SK-N-SH (cell line): ENCODE measurements at regions not wholly inside any gene's neighbourhood (a gene's known extent, or its start where the extent isn't known, plus 50 kb on each side); places are given as distances from the start of the nearest gene placed in this dataset.
A peak's percentile ranks its signal among the peaks of the same experiment; 100 is the strongest.

ENCODE experiments used
- EZH2phosphoT487 ChIP-seq: fragments of 200-600 bp; sonication (generic); IDR thresholded peaks from 2 replicates; pipeline ENCODE4 v1.6.1; 2017; ENCODE audit warnings: low read depth, mixed run types, mild to moderate bottlenecking, antibody characterized with exemption, moderate library complexity, borderline replicate concordance
- FOXM1 ChIP-seq: IDR thresholded peaks from 2 replicates; pipeline ENCODE4 v1.4.0; 2012; ENCODE audit warnings: low read depth, mild to moderate bottlenecking
- MAX ChIP-seq: IDR thresholded peaks from 2 replicates; pipeline ENCODE4 v1.4.0; 2012; ENCODE audit warnings: low read depth
- NFIC ChIP-seq: IDR thresholded peaks from 2 replicates; pipeline ENCODE4 v1.4.0; 2012; ENCODE audit warnings: borderline replicate concordance
- NRF1 ChIP-seq: IDR thresholded peaks from 2 replicates; pipeline ENCODE4 v1.6.1; 2012; ENCODE audit warnings: low read depth, mild to moderate bottlenecking, low read length
- POLR2AphosphoS5 ChIP-seq: IDR thresholded peaks from 2 replicates; pipeline ENCODE4 v1.6.1; 2012; ENCODE audit warnings: low read depth, low read length
- RAD21 ChIP-seq: IDR thresholded peaks from 2 replicates; pipeline ENCODE4 v1.6.1; 2012; ENCODE audit warnings: mild to moderate bottlenecking, low read length
- RFX5 ChIP-seq: IDR thresholded peaks from 2 replicates; pipeline ENCODE4 v1.6.1; 2012; ENCODE audit warnings: mild to moderate bottlenecking, improper control_type of control experiment, low read length
- TF ChIP-seq, protein P1 (sequence below): fragments of 200-600 bp; sonication (generic); IDR thresholded peaks from 2 replicates; pipeline ENCODE4 v1.6.1; 2017; ENCODE audit warnings: antibody characterized with exemption, mild to moderate bottlenecking, moderate library complexity
- TF ChIP-seq, protein P2 (sequence below): IDR thresholded peaks from 2 replicates; pipeline ENCODE4 v1.4.0; 2012; ENCODE audit warnings: low read depth, borderline replicate concordance
- TF ChIP-seq, protein P3 (sequence below): fragments of 150-350 bp; IDR thresholded peaks from 2 replicates; pipeline ENCODE4 v1.6.1; 2017; ENCODE audit warnings: antibody characterized with exemption, low read length, low read depth, borderline replicate concordance
- TF ChIP-seq, protein P4 (sequence below): IDR thresholded peaks from 2 replicates; pipeline ENCODE4 v1.4.0; 2012; ENCODE audit warnings: low read depth, borderline replicate concordance

DNA sequence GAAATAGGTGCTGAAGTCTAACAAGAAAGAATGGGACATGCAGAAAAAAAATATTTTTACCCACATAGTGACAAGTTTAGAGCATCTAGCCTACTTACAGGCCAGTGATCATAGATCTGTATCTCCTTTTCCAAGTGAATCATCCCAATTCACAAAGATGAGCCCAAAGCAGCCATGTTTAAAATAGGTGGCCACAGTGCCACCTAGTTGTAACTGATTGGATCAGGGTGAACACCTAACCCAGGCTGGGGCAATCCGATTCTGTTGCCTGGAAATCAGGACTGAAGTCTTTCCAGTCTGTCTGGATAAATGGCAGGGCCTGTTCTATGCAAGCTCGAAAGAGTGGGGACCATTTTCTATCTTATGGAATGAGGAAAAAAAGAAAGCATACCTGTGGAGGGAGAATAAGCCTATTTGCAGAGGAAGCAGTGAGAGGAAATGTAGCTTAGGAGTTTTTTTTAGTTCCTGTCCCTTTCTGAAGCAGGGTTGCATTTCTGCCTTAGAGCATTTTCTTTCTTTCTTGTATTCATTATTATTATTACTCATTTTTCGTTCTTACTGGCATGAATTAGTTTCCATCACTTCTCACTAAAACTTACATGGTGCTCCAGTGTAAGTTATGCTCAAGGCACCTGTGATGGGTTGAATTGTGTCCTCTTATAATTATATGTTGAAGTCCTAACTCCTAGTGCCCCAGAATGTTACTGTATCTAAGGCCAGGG, 113.2 kb upstream of the RAG2 start:
- TF ChIP-seq POLR2AphosphoS5 (no peak), NRF1 (no peak), NFIC (no peak), FOXM1 (no peak), MAX (no peak), RFX5 (no peak), RAD21 (no peak), EZH2phosphoT487 (no peak)
- TF ChIP-seq, protein P1, sequence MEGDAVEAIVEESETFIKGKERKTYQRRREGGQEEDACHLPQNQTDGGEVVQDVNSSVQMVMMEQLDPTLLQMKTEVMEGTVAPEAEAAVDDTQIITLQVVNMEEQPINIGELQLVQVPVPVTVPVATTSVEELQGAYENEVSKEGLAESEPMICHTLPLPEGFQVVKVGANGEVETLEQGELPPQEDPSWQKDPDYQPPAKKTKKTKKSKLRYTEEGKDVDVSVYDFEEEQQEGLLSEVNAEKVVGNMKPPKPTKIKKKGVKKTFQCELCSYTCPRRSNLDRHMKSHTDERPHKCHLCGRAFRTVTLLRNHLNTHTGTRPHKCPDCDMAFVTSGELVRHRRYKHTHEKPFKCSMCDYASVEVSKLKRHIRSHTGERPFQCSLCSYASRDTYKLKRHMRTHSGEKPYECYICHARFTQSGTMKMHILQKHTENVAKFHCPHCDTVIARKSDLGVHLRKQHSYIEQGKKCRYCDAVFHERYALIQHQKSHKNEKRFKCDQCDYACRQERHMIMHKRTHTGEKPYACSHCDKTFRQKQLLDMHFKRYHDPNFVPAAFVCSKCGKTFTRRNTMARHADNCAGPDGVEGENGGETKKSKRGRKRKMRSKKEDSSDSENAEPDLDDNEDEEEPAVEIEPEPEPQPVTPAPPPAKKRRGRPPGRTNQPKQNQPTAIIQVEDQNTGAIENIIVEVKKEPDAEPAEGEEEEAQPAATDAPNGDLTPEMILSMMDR, result peak; percentile 15; the same call in 1 of the 2 replicates
- TF ChIP-seq, protein P2, sequence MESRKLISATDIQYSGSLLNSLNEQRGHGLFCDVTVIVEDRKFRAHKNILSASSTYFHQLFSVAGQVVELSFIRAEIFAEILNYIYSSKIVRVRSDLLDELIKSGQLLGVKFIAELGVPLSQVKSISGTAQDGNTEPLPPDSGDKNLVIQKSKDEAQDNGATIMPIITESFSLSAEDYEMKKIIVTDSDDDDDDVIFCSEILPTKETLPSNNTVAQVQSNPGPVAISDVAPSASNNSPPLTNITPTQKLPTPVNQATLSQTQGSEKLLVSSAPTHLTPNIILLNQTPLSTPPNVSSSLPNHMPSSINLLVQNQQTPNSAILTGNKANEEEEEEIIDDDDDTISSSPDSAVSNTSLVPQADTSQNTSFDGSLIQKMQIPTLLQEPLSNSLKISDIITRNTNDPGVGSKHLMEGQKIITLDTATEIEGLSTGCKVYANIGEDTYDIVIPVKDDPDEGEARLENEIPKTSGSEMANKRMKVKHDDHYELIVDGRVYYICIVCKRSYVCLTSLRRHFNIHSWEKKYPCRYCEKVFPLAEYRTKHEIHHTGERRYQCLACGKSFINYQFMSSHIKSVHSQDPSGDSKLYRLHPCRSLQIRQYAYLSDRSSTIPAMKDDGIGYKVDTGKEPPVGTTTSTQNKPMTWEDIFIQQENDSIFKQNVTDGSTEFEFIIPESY, result no peak
- TF ChIP-seq, protein P3, sequence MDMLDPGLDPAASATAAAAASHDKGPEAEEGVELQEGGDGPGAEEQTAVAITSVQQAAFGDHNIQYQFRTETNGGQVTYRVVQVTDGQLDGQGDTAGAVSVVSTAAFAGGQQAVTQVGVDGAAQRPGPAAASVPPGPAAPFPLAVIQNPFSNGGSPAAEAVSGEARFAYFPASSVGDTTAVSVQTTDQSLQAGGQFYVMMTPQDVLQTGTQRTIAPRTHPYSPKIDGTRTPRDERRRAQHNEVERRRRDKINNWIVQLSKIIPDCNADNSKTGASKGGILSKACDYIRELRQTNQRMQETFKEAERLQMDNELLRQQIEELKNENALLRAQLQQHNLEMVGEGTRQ, result no peak
- TF ChIP-seq, protein P4, sequence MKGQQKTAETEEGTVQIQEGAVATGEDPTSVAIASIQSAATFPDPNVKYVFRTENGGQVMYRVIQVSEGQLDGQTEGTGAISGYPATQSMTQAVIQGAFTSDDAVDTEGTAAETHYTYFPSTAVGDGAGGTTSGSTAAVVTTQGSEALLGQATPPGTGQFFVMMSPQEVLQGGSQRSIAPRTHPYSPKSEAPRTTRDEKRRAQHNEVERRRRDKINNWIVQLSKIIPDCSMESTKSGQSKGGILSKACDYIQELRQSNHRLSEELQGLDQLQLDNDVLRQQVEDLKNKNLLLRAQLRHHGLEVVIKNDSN, result no peak
